GM21526 (cell line): ENCODE measurements at regions not wholly inside any gene's neighbourhood (a gene's known extent, or its start where the extent isn't known, plus 50 kb on each side); places are given as distances from the start of the nearest gene placed in this dataset.
A peak's percentile ranks its signal among the peaks of the same experiment; 100 is the strongest.
"Not testable (repeated sequence)": the region's sequence is repeated elsewhere in the genome, so short reads cannot be mapped to it uniquely, and the experiment has no call there.

Experiments
- ATAC-seq: cut with Tn5 transposase; IDR thresholded peaks from one replicate; pipeline ENCODE4 v1.9.1; 2021; ENCODE audit warnings: moderate library complexity; ENCODE audit not compliant: unreplicated experiment, low FRiP score

GRCh38 chr6:22349051-22349450 is 52.2 kb upstream of the PRL start:
- no peak for ATAC-seq

- no peak for ATAC-seq
Observed at GRCh38 chr6:22349528-22349927, 52.7 kb upstream of the PRL start.

GRCh38 chr6:22350109-22350508 is 53.3 kb upstream of the PRL start:
- ATAC-seq: no peak

GRCh38 chr6:22353101-22353500 is 56.3 kb upstream of the PRL start:
- ATAC-seq: no peak

GRCh38 chr6:22356362-22356940 is 59.6 kb upstream of the PRL start:
- no peak for ATAC-seq

GRCh38 chr6:22357724-22358189 is 60.9 kb upstream of the PRL start:
- ATAC-seq: no peak

- ATAC-seq: no peak
Observed at GRCh38 chr6:22361576-22361975, 64.7 kb upstream of the PRL start.

GRCh38 chr6:22362361-22362760 is 65.5 kb upstream of the PRL start:
- no peak for ATAC-seq

- ATAC-seq: no peak
Observed at GRCh38 chr6:22363166-22363713, 66.4 kb upstream of the PRL start.

GRCh38 chr6:22363714-22364239 is 66.9 kb upstream of the PRL start:
- no peak for ATAC-seq

- no peak for ATAC-seq
Observed at GRCh38 chr6:22364306-22364705, 67.5 kb upstream of the PRL start.

- ATAC-seq: no peak
Observed at GRCh38 chr6:22366214-22366613, 69.4 kb upstream of the PRL start.

GRCh38 chr6:22367346-22367745 is 70.5 kb upstream of the PRL start:
- ATAC-seq: no peak

- ATAC-seq: no peak
Observed at GRCh38 chr6:22368794-22369193, 72.0 kb upstream of the PRL start.

GRCh38 chr6:22372922-22373321 is 76.1 kb upstream of the PRL start:
- ATAC-seq: peak; percentile 84

- not testable (repeated sequence) for ATAC-seq
Observed at GRCh38 chr6:22374950-22375349, 78.1 kb upstream of the PRL start.

- ATAC-seq: not testable (repeated sequence)
Observed at GRCh38 chr6:22376293-22376692, 79.5 kb upstream of the PRL start.

GRCh38 chr6:22378536-22378935 is 81.7 kb upstream of the PRL start:
- not testable (repeated sequence) for ATAC-seq

GRCh38 chr6:22380236-22380635 is 83.4 kb upstream of the PRL start:
- no peak for ATAC-seq

- ATAC-seq: no peak
Observed at GRCh38 chr6:22381845-22382544, 85.2 kb upstream of the PRL start.

- ATAC-seq: no peak
Observed at GRCh38 chr6:22383016-22383415, 86.2 kb upstream of the PRL start.

- no peak for ATAC-seq
Observed at GRCh38 chr6:22392711-22393110, 95.9 kb upstream of the PRL start.
